Transverse colon (tissue), 4 donors: ENCODE measurements at regions not wholly inside any gene's neighbourhood (a gene's known extent, or its start where the extent isn't known, plus 50 kb on each side); places are given as distances from the start of the nearest gene placed in this dataset.

Experiments
- EP300 ChIP-seq: sonication (generic); formaldehyde crosslinking; IDR thresholded peaks from one replicate; pipeline ENCODE4 v1.6.1; 2017; ENCODE audit warnings: antibody characterized with exemption, low read depth
- POLR2A ChIP-seq: fragments of 450-650 bp; IDR thresholded peaks from one replicate; pipeline ENCODE4 v1.6.1; 2016; ENCODE audit warnings: antibody characterized with exemption, mild to moderate bottlenecking, moderate library complexity
- POLR2AphosphoS5 ChIP-seq, 3 donors: sonication (generic); formaldehyde crosslinking; IDR thresholded peaks; one replicate each; pipeline ENCODE4 v1.6.1; 2016; ENCODE audit warnings: antibody characterized with exemption in 3 of 3
- TF ChIP-seq, protein P1 (sequence below), 5 experiments: fragments of 200-600 bp in 3 of 5; fragments of 450-650 bp in 2 of 5; sonication (generic) in 3 of 5; IDR thresholded peaks; 1 replicate in 2 of 5; 2 replicates in 3 of 5; pipeline ENCODE4 v1.5.1; 2016 to 2017; ENCODE audit warnings: antibody characterized with exemption in 5 of 5, inconsistent platforms in 3 of 5, mild to moderate bottlenecking in 2 of 5, moderate library complexity in 1 of 5

DNA sequence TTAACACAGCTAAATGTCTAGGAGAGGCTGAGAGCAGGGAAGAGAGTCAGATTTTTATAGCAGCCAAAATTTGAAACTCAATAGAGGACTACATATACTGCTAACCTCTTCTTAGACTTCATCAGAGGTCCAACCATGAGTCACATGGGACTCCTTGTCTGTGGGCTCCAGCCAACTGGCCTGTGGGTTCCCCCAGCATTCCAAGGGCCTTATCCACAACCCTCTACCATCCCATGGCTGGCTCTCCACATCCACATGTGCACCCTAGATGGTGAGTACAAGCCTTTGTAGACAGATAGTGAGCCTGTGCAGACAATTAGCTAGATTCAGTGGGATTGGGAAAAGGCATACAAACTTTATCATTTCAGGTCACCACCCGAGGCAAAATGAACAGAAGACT is 901.9 kb upstream of the ZEB2 start:
- TF ChIP-seq EP300 (no peak), POLR2A (no peak), POLR2AphosphoS5 (IDR thresholded peaks at IDR 0.05) (no peak)
- TF ChIP-seq, protein P1, sequence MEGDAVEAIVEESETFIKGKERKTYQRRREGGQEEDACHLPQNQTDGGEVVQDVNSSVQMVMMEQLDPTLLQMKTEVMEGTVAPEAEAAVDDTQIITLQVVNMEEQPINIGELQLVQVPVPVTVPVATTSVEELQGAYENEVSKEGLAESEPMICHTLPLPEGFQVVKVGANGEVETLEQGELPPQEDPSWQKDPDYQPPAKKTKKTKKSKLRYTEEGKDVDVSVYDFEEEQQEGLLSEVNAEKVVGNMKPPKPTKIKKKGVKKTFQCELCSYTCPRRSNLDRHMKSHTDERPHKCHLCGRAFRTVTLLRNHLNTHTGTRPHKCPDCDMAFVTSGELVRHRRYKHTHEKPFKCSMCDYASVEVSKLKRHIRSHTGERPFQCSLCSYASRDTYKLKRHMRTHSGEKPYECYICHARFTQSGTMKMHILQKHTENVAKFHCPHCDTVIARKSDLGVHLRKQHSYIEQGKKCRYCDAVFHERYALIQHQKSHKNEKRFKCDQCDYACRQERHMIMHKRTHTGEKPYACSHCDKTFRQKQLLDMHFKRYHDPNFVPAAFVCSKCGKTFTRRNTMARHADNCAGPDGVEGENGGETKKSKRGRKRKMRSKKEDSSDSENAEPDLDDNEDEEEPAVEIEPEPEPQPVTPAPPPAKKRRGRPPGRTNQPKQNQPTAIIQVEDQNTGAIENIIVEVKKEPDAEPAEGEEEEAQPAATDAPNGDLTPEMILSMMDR (IDR thresholded peaks at IDR 0.05) = no peak
